ENCODE measurements at regions not wholly inside any gene's neighbourhood (a gene's known extent, or its start where the extent isn't known, plus 50 kb on each side); places are given as distances from the start of the nearest gene placed in this dataset.

- TF ChIP-seq ZFP36 (IDR thresholded peaks at IDR 0.05; ENCODE audit: borderline replicate concordance, partially characterized antibody) (no peak), CTCF (IDR thresholded peaks at IDR 0.05) (no peak), ZC3H11A (IDR thresholded peaks at IDR 0.05) (no peak), CBX8 (IDR thresholded peaks at IDR 0.05) (no peak), MAFK (IDR thresholded peaks at IDR 0.05; ENCODE audit: partially characterized antibody) (no peak), BHLHE40 (IDR thresholded peaks at IDR 0.05; ENCODE audit: low read depth, low read length) (no peak), BCL3 (IDR thresholded peaks at IDR 0.05) (no peak), ZSCAN20 (CRISPR knock-in tag; IDR thresholded peaks at IDR 0.05) (no peak), POLR2AphosphoS2 (conservative IDR thresholded peaks at IDR 0.05; ENCODE audit: low read length) (no peak)
Observed at GRCh38 chr3:115550285-115550761, 73.0 kb upstream of the GAP43 start.

Data from A549 (cell line).